Kidney tubule cell (primary cell): ENCODE measurements at regions not wholly inside any gene's neighbourhood (a gene's known extent, or its start where the extent isn't known, plus 50 kb on each side); places are given as distances from the start of the nearest gene placed in this dataset.
A peak's percentile ranks its signal among the peaks of the same experiment; 100 is the strongest.
"Not testable (repeated sequence)": the region's sequence is repeated elsewhere in the genome, so short reads cannot be mapped to it uniquely, and the experiment has no call there.

ENCODE experiments used
- DNase-seq: peaks from one replicate; pipeline ENCODE4 v3.0.0-alpha.2; 2018; ENCODE audit warnings: low spot score

- DNase-seq: not testable (repeated sequence)
These were observed 177.6 kb upstream of the MME start for GRCh38 chr3:154902495-154902894.

GRCh38 chr3:154901278-154901677, 178.8 kb upstream of the MME start:
- DNase-seq: no peak

GRCh38 chr3:154900816-154901215, 179.3 kb upstream of the MME start:
- no peak for DNase-seq

GRCh38 chr3:154898916-154899315, 181.2 kb upstream of the MME start:
- no peak for DNase-seq

- no peak for DNase-seq
These were observed 181.7 kb upstream of the MME start for GRCh38 chr3:154898443-154898842.

- no peak for DNase-seq
These were observed 186.3 kb upstream of the MME start for GRCh38 chr3:154893813-154894212.

GRCh38 chr3:154889227-154889634, 190.9 kb upstream of the MME start:
- DNase-seq: no peak

GRCh38 chr3:154887869-154888268, 192.2 kb upstream of the MME start:
- no peak for DNase-seq

GRCh38 chr3:154886437-154886836, 193.7 kb upstream of the MME start:
- DNase-seq: peak; percentile 82

GRCh38 chr3:154885418-154885817, 194.7 kb upstream of the MME start:
- DNase-seq: no peak

GRCh38 chr3:154884952-154885351, 195.2 kb upstream of the MME start:
- no peak for DNase-seq

- DNase-seq: no peak
These were observed 205.0 kb upstream of the MME start for GRCh38 chr3:154875142-154875541.

- DNase-seq: no peak
These were observed 207.4 kb upstream of the MME start for GRCh38 chr3:154872696-154873095.

- DNase-seq: no peak
These were observed 208.0 kb upstream of the MME start for GRCh38 chr3:154872074-154872473.

- DNase-seq: no peak
These were observed 215.2 kb upstream of the MME start for GRCh38 chr3:154864947-154865346.

GRCh38 chr3:154862265-154862664, 217.9 kb upstream of the MME start:
- DNase-seq: peak; percentile 46

GRCh38 chr3:154852998-154853397, 227.1 kb upstream of the MME start:
- not testable (repeated sequence) for DNase-seq

GRCh38 chr3:154852515-154852914, 227.6 kb upstream of the MME start:
- DNase-seq: peak; percentile 9

GRCh38 chr3:154851644-154852043, 228.5 kb upstream of the MME start:
- no peak for DNase-seq

GRCh38 chr3:154850921-154851320, 229.2 kb upstream of the MME start:
- no peak for DNase-seq

GRCh38 chr3:154849408-154849807, 230.7 kb upstream of the MME start:
- DNase-seq: no peak

- DNase-seq: no peak
These were observed 235.3 kb upstream of the MME start for GRCh38 chr3:154844863-154845262.

GRCh38 chr3:154843647-154844046, 236.5 kb upstream of the MME start:
- DNase-seq: no peak

- DNase-seq: no peak
These were observed 237.6 kb upstream of the MME start for GRCh38 chr3:154842536-154842935.

GRCh38 chr3:154835639-154836038, 244.5 kb upstream of the MME start:
- no peak for DNase-seq
